ENCODE measurements at regions not wholly inside any gene's neighbourhood (a gene's known extent, or its start where the extent isn't known, plus 50 kb on each side); places are given as distances from the start of the nearest gene placed in this dataset.

DNA sequence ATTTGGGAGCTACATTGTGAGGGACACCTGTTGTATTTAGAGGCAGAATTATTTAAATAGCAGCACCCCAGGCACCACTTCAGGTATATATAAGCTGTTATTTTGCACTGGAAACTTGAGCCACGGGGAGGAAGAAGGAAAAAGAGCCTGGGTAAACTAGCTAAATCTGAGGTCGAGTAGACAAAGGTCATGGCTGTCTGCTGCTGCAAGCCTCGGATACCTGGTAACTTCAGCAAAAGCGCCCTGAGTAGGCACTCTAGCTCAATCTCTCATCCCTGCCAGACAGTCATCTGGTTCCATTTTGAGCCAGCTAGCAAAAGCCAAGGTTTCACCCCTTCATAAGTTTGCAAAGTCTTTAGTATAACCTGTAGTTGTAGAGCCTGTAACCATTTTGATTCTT lies 101.9 kb upstream of the ZNF644 start:
- TF ChIP-seq, protein P1, sequence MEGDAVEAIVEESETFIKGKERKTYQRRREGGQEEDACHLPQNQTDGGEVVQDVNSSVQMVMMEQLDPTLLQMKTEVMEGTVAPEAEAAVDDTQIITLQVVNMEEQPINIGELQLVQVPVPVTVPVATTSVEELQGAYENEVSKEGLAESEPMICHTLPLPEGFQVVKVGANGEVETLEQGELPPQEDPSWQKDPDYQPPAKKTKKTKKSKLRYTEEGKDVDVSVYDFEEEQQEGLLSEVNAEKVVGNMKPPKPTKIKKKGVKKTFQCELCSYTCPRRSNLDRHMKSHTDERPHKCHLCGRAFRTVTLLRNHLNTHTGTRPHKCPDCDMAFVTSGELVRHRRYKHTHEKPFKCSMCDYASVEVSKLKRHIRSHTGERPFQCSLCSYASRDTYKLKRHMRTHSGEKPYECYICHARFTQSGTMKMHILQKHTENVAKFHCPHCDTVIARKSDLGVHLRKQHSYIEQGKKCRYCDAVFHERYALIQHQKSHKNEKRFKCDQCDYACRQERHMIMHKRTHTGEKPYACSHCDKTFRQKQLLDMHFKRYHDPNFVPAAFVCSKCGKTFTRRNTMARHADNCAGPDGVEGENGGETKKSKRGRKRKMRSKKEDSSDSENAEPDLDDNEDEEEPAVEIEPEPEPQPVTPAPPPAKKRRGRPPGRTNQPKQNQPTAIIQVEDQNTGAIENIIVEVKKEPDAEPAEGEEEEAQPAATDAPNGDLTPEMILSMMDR (IDR thresholded peaks at IDR 0.05), result no peak
- intact Hi-C loops (cut with DNase I), result no loop called here
- Histone ChIP-seq H3K36me3 (no peaks in the 10 kb centered on the region), H3K4me1 (no peaks in the 10 kb centered on the region), H3K9me3 (no peaks in the 10 kb centered on the region), H3K27me3 (no peaks in the 10 kb centered on the region), H3K27ac (no peak overlapping the region), H3K4me3 (no peak overlapping the region)
- DNase-seq (ENCODE audit: low spot score in 2 of 2), result no peak

DNA sequence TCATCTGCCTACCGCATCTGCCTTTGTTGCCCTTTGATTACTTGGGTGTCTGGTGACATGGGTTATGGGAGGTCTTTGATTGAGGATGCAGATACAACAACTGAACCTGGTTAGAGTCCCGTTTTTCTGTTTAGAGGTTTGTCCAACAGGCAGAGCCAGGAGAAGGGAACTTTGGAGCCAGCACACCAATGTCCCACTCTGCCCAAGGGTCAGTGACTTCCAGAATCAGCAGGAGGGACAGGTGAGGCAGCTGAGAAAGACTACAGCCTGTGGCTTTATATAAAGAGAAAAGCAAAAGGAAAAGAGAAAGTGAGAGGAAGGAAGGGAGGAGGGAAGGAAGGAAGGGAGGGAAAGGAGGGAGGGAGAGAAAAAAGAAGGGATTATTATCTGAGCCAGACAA lies 101.5 kb upstream of the ZNF644 start:
- intact Hi-C loops (cut with DNase I), result no loop called here
- no peaks in the 10 kb centered on the region for H3K9me3 ChIP-seq
- no peak overlapping the region for H3K27ac ChIP-seq
- H3K36me3 ChIP-seq, result no peaks in the 10 kb centered on the region
- no peak overlapping the region for H3K4me3 ChIP-seq
- H3K27me3 ChIP-seq, result no peaks in the 10 kb centered on the region
- TF ChIP-seq, protein P1 (IDR thresholded peaks at IDR 0.05), result no peak
- no peaks in the 10 kb centered on the region for H3K4me1 ChIP-seq
- no peak for DNase-seq (ENCODE audit: low spot score in 2 of 2)

DNA sequence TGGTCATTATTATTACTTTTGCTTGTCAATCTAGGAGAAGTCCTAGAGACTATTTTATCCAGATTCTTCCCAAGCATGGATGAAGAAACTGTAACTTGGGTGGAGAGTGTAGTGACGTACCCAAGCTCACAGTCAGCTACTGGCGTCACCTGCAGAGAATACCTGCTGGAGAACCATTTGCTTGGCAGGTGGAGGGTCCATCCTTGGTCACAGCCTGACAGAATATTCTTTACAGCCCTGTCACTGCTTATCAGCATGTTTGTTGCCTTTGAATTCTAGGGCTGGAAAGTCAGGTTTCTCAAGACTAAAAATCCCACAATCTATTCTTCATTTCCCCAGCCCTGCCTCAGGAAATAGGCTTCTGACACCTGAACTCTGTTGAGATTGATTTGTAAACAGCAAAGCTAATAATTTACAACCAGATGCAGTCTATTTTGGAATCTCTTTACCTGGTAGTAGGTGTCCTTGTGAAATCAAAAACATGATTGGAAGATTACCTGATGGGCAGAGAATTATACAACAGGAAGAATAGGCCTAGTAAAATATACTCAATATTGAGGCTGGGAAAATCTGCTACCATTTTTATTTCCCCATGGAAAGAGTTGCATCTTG lies 100.4 kb upstream of the ZNF644 start:
- TF ChIP-seq, protein P1 (IDR thresholded peaks at IDR 0.05), result no peak
- H3K27ac ChIP-seq, result no peak overlapping the region
- no peaks in the 10 kb centered on the region for H3K27me3 ChIP-seq
- H3K4me1 ChIP-seq, result no peaks in the 10 kb centered on the region
- H3K36me3 ChIP-seq, result no peaks in the 10 kb centered on the region
- H3K4me3 ChIP-seq, result no peak overlapping the region
- no peaks in the 10 kb centered on the region for H3K9me3 ChIP-seq
- no peak for DNase-seq (ENCODE audit: low spot score in 2 of 2)
- intact Hi-C loops (cut with DNase I), result no loop called here

DNA sequence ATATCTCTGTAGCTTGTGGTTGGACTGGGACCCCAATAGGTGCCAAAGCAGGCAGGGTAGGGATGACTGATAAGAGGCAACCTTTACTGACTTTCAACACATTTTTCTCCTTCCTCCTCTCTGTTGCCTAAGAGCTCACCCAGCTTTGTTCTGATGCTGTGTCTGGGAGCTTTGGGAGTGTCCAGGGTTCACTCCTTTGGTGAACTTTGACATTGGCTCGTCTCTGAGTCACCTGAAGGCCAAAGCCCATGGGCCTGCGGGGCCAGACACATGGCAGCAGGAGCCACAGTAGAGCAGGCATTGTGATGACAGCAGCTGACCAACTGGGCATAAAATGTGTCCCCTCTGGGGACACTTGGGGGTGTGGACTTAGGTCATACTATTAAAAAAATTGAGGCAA lies 99.5 kb upstream of the ZNF644 start:
- intact Hi-C loops (cut with DNase I), result no loop called here
- TF ChIP-seq, protein P1 (IDR thresholded peaks at IDR 0.05), result no peak

DNA sequence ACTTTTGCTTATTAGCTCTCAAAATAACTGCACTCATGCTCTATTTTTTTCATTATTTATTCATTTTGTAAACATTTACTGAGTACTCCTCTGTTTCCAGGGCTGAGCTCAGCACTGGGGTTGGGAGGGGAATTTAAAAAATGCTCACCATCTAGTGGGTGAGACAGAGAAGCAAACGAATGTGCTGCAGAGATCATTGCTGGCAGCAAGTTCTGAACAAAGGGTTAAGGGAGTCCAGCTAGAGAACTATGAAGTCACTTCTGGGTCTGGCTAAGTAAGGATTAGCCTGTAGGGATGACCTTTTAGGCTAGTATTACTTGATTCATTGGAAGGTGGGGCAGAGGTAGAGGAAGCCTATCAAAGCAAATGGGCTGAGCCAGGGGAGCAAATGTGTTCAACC lies 99.1 kb upstream of the ZNF644 start:
- H3K27me3 ChIP-seq, result no peaks in the 10 kb centered on the region
- H3K4me3 ChIP-seq, result no peak overlapping the region
- no peaks in the 10 kb centered on the region for H3K4me1 ChIP-seq
- no peak overlapping the region for H3K27ac ChIP-seq
- TF ChIP-seq, protein P1 (IDR thresholded peaks at IDR 0.05), result no peak
- H3K36me3 ChIP-seq, result no peaks in the 10 kb centered on the region
- no peak for DNase-seq (ENCODE audit: low spot score in 2 of 2)
- intact Hi-C loops (cut with DNase I), result no loop called here
- H3K9me3 ChIP-seq, result no peaks in the 10 kb centered on the region

More for the DNA sequence above, 99.5 kb upstream of the ZNF644 start:
- H3K27ac ChIP-seq, result no peak overlapping the region
- H3K27me3 ChIP-seq, result no peaks in the 10 kb centered on the region
- no peaks in the 10 kb centered on the region for H3K9me3 ChIP-seq
- no peaks in the 10 kb centered on the region for H3K4me1 ChIP-seq
- H3K4me3 ChIP-seq, result no peak overlapping the region
- no peak for DNase-seq (ENCODE audit: low spot score in 2 of 2)
- no peaks in the 10 kb centered on the region for H3K36me3 ChIP-seq

DNA sequence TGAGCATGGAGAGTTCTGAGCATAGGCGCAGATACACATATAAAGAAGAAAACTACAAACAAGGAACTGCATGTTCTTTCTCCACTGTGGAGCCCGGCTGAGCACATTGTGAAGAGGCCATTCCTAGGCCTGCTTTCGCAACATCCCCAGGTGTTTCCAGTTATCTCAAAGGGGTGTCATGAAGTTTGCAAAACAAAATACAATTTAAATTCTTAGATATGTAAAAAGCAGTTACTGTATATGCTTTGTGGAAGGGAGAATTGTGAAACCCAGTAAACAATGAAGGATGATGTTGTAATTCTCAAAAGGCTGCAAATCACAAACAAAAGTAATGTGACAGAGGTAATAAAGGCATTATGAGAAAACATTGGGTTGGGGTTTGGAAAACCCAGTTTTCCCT lies 98.6 kb upstream of the ZNF644 start:
- Histone ChIP-seq H3K27ac (no peak overlapping the region), H3K9me3 (no peaks in the 10 kb centered on the region), H3K36me3 (no peaks in the 10 kb centered on the region), H3K27me3 (no peaks in the 10 kb centered on the region), H3K4me3 (no peak overlapping the region), H3K4me1 (no peaks in the 10 kb centered on the region)
- no peak for DNase-seq (ENCODE audit: low spot score in 2 of 2)
- TF ChIP-seq, protein P1 (IDR thresholded peaks at IDR 0.05), result no peak
- intact Hi-C loops (cut with DNase I), result no loop called here
